HepG2 (cell line): ENCODE measurements at regions not wholly inside any gene's neighbourhood (a gene's known extent, or its start where the extent isn't known, plus 50 kb on each side); places are given as distances from the start of the nearest gene placed in this dataset.

Source experiments
- ATAC-seq: fragments of 200-7000 bp; cut with Tn5 transposase; 3 replicates; pipeline ENCODE4 v1.9.1; 2020; ENCODE audit warnings: mild to moderate bottlenecking, moderate library complexity
- BruUV-seq: library from RNA; stranded (reverse); fragments of 400-500 nt; replicated peaks from 2 replicates; lab custom pipeline; 2021; lab: Mats Ljungman, UMichigan
- CTCF ChIA-PET: fragments of 300-600 bp; formaldehyde crosslinking; extraction: SDS; loops from one replicate; lab custom pipeline; 2021; ENCODE audit warnings: low total read pairs, inconsistent platforms, low intra/inter-chr PET ratio; lab: Yijun Ruan, JAX
- POLR2A ChIA-PET: fragments of 350-600 bp; sonication (Branson Sonifier 250); formaldehyde crosslinking; loops from one replicate; lab custom pipeline; 2020; ENCODE audit warnings: antibody characterized with exemption, inconsistent platforms; lab: Yijun Ruan, JAX
- DNase-seq: peaks from one replicate; pipeline ENCODE4 v3.0.0-alpha.2; 2015; ENCODE audit warnings: low spot score
- FAIRE-seq: peaks from 3 replicates; lab custom pipeline; 2011; peaks lifted over from hg19 to GRCh38; lab: Jason Lieb, UNC
- H2AFZ ChIP-seq: one replicate; pipeline ENCODE4 v1.6.1; 2011; ENCODE audit warnings: low read length, inconsistent platforms
- H3K27ac ChIP-seq: fragments of 300-600 bp; 3 replicates; pipeline ENCODE4 v1.8.0; 2011; ENCODE audit warnings: mixed run types, mild to moderate bottlenecking, mixed read lengths, low read length, inconsistent platforms; ENCODE audit not compliant: insufficient read depth; ENCODE audit errors: extremely low read length
- H3K27me3 ChIP-seq, 2 experiments: fragments of 200-600 bp in 1 of 2; 2 replicates in 1 of 2; 3 replicates in 1 of 2; pipeline versions ENCODE4 v1.6.0 to v1.8.0; 2011; ENCODE audit warnings: low read length in 2 of 2, mild to moderate bottlenecking in 2 of 2, moderate library complexity in 2 of 2, inconsistent platforms in 1 of 2; ENCODE audit not compliant: insufficient read depth in 2 of 2, control insufficient read depth in 1 of 2
- H3K36me3 ChIP-seq, 2 experiments: fragments of 200-600 bp in 1 of 2; replicated peaks in 1 of 2; 2 replicates in 1 of 2; 3 replicates in 1 of 2; pipeline versions ENCODE4 v1.5.1 to v1.8.0; 2011; ENCODE audit warnings: low read length in 2 of 2, inconsistent platforms in 1 of 2; ENCODE audit not compliant: insufficient read depth in 2 of 2, control insufficient read depth in 1 of 2
- H3K4me1 ChIP-seq: 2 replicates; pipeline ENCODE4 v1.5.1; 2012; ENCODE audit warnings: low read length, inconsistent platforms; ENCODE audit not compliant: insufficient read depth
- H3K4me2 ChIP-seq: 2 replicates; pipeline ENCODE4 v1.6.0; 2011; ENCODE audit warnings: low read depth, low read length, inconsistent platforms
- H3K4me3 ChIP-seq, 3 experiments: fragments of 200-600 bp in 1 of 3; sonication (generic), shearing (Covaris generic) in 1 of 3; replicated peaks in 1 of 3; 2 replicates each; pipeline ENCODE4 v1.5.1; 2011 to 2016; ENCODE audit warnings: low read length in 3 of 3, inconsistent platforms in 2 of 3, low read depth in 2 of 3, mild to moderate bottlenecking in 2 of 3, control low read depth in 1 of 3, mixed read lengths in 1 of 3; ENCODE audit not compliant: insufficient read depth in 1 of 3
- H3K79me2 ChIP-seq: one replicate; pipeline ENCODE4 v1.6.1; 2011; ENCODE audit warnings: low read length, inconsistent platforms; ENCODE audit not compliant: insufficient read depth
- H3K9ac ChIP-seq: 2 replicates; pipeline ENCODE4 v1.6.0; 2011; ENCODE audit warnings: mild to moderate bottlenecking, low read depth, low read length, inconsistent platforms; ENCODE audit not compliant: insufficient read depth
- H3K9me3 ChIP-seq: 2 replicates; pipeline ENCODE4 v1.5.1; 2012; ENCODE audit warnings: mild to moderate bottlenecking, low read length
- H4K20me1 ChIP-seq: 2 replicates; pipeline ENCODE4 v1.6.0; 2011; ENCODE audit warnings: inconsistent platforms, mild to moderate bottlenecking, low read length, moderate library complexity; ENCODE audit not compliant: insufficient read depth
- ATF1 ChIP-seq: IDR thresholded peaks from 2 replicates; pipeline ENCODE4 v1.6.1; 2016; ENCODE audit warnings: mild to moderate bottlenecking, control low read depth
- CSRNP2 ChIP-seq: sonication (generic); formaldehyde crosslinking; conservative IDR thresholded peaks from 2 replicates; pipeline ENCODE4 v1.8.0; 2022; ENCODE audit warnings: low read depth, missing genetic modification reagents
- DMAP1 ChIP-seq: IDR thresholded peaks from 2 replicates; pipeline ENCODE4 v1.6.1; 2016
- IRF2 ChIP-seq: IDR thresholded peaks from 2 replicates; pipeline ENCODE4 v1.6.1; 2018; ENCODE audit warnings: missing genetic modification reagents, missing compliant biosample characterization
- NR2F2 ChIP-seq: IDR thresholded peaks from 2 replicates; pipeline ENCODE4 v1.6.1; 2012; ENCODE audit warnings: low read depth, inconsistent platforms, borderline replicate concordance
- RFX3 ChIP-seq: IDR thresholded peaks from 2 replicates; pipeline ENCODE4 v1.6.1; 2016; ENCODE audit warnings: missing biosample characterization, missing genetic modification reagents
- TBL1XR1 ChIP-seq: fragments of 150-350 bp; IDR thresholded peaks from 2 replicates; pipeline ENCODE4 v1.6.1; 2014; ENCODE audit warnings: borderline replicate concordance, low read length; ENCODE audit not compliant: partially characterized antibody
- ZNF224 ChIP-seq: sonication (generic); formaldehyde crosslinking; IDR thresholded peaks from 2 replicates; pipeline ENCODE4 v1.5.0; 2020; ENCODE audit warnings: mild to moderate bottlenecking, missing genetic modification reagents
- ZNF292 ChIP-seq: sonication (generic); formaldehyde crosslinking; IDR thresholded peaks from 2 replicates; pipeline ENCODE4 v1.8.1; 2022; ENCODE audit warnings: mild to moderate bottlenecking, low read depth, missing genetic modification reagents, borderline replicate concordance
- WGBS: methylation state at CpG from one replicate; pipeline ENCODE4 v1.1.6; 2017; ENCODE audit warnings: low lambda C conversion rate; 5-methylcytosine and 5-hydroxymethylcytosine counted together
- in situ Hi-C: cut with HindIII; loops from 2 replicates; pipeline ENCODE4 v1.10.0; 2017; ENCODE audit warnings: low pct_unique_long_range_greater_than_20kb; ENCODE audit not compliant: extremely low pct_ligation_motif_present
- intact Hi-C: fragments of 100-400 bp; cut with micrococcal nuclease; formaldehyde crosslinking; loops from one replicate; pipeline ENCODE4 v1.10.0; 2022; ENCODE audit not compliant: unreplicated experiment
- TF ChIP-seq, protein P1 (sequence below): sonication (generic); formaldehyde crosslinking; IDR thresholded peaks from 2 replicates; pipeline ENCODE4 v1.5.1; 2020; ENCODE audit warnings: mild to moderate bottlenecking, missing genetic modification reagents, borderline replicate concordance
- TF ChIP-seq, protein P2 (sequence below): sonication (generic); formaldehyde crosslinking; IDR thresholded peaks from 2 replicates; pipeline ENCODE4 v1.4.0; 2020; ENCODE audit warnings: mild to moderate bottlenecking, missing genetic modification reagents
- TF ChIP-seq, protein P3 (sequence below): sonication (generic); formaldehyde crosslinking; conservative IDR thresholded peaks from 2 replicates; pipeline ENCODE4 v1.4.0; 2020; ENCODE audit warnings: mild to moderate bottlenecking, missing genetic modification reagents, moderate library complexity

GRCh38 chrX:147781844-147782243, 129.9 kb upstream of the FMR1 start (continued):
- TF ChIP-seq TBL1XR1 (no peak), ATF1 (CRISPR knock-in tag) (no peak)

- Histone ChIP-seq H3K4me1 (no peaks in the 10 kb centered on the region), H3K36me3 (no peaks in the 10 kb centered on the region), H3K9ac (no peak overlapping the region), H3K4me3 (no peak overlapping the region), H3K27ac (no peak overlapping the region), H2AFZ (no peak overlapping the region), H4K20me1 (no peaks in the 10 kb centered on the region), H3K79me2 (no peaks in the 10 kb centered on the region), H3K27me3 (no peaks in the 10 kb centered on the region), H3K9me3 (no peaks in the 10 kb centered on the region), H3K4me2 (no peak overlapping the region)
- DNase-seq, result no peak
- intact Hi-C loops, result no loop called here
- in situ Hi-C loops, result no loop called here
- BruUV-seq, result no TSS peak
- FAIRE-seq, result no peak
- CTCF ChIA-PET, result no interaction called here
- POLR2A ChIA-PET, result no interaction called here
- no peak for ATAC-seq
- 2% methylated on average over 5 of the region's 5 CpGs for WGBS
- no peak for TF ChIP-seq IRF2 (CRISPR knock-in tag)
- TF ChIP-seq DMAP1, result no peak
- TF ChIP-seq, protein P1, sequence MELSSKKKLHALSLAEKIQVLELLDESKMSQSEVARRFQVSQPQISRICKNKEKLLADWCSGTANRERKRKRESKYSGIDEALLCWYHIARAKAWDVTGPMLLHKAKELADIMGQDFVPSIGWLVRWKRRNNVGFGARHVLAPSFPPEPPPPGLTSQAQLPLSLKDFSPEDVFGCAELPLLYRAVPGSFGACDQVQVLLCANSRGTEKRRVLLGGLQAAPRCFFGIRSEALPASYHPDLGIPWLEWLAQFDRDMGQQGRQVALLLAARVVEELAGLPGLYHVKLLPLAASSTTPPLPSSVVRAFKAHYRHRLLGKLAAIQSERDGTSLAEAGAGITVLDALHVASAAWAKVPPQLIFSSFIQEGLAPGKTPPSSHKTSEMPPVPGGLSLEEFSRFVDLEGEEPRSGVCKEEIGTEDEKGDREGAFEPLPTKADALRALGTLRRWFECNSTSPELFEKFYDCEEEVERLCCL (CRISPR knock-in tag), result no peak
- TF ChIP-seq NR2F2, result no peak
- TF ChIP-seq ZNF292 (CRISPR knock-in tag), result no peak
- TF ChIP-seq CSRNP2 (CRISPR knock-in tag), result no peak
- TF ChIP-seq, protein P2, sequence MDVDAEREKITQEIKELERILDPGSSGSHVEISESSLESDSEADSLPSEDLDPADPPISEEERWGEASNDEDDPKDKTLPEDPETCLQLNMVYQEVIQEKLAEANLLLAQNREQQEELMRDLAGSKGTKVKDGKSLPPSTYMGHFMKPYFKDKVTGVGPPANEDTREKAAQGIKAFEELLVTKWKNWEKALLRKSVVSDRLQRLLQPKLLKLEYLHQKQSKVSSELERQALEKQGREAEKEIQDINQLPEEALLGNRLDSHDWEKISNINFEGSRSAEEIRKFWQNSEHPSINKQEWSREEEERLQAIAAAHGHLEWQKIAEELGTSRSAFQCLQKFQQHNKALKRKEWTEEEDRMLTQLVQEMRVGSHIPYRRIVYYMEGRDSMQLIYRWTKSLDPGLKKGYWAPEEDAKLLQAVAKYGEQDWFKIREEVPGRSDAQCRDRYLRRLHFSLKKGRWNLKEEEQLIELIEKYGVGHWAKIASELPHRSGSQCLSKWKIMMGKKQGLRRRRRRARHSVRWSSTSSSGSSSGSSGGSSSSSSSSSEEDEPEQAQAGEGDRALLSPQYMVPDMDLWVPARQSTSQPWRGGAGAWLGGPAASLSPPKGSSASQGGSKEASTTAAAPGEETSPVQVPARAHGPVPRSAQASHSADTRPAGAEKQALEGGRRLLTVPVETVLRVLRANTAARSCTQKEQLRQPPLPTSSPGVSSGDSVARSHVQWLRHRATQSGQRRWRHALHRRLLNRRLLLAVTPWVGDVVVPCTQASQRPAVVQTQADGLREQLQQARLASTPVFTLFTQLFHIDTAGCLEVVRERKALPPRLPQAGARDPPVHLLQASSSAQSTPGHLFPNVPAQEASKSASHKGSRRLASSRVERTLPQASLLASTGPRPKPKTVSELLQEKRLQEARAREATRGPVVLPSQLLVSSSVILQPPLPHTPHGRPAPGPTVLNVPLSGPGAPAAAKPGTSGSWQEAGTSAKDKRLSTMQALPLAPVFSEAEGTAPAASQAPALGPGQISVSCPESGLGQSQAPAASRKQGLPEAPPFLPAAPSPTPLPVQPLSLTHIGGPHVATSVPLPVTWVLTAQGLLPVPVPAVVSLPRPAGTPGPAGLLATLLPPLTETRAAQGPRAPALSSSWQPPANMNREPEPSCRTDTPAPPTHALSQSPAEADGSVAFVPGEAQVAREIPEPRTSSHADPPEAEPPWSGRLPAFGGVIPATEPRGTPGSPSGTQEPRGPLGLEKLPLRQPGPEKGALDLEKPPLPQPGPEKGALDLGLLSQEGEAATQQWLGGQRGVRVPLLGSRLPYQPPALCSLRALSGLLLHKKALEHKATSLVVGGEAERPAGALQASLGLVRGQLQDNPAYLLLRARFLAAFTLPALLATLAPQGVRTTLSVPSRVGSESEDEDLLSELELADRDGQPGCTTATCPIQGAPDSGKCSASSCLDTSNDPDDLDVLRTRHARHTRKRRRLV (CRISPR knock-in tag), result no peak
- TF ChIP-seq, protein P3, sequence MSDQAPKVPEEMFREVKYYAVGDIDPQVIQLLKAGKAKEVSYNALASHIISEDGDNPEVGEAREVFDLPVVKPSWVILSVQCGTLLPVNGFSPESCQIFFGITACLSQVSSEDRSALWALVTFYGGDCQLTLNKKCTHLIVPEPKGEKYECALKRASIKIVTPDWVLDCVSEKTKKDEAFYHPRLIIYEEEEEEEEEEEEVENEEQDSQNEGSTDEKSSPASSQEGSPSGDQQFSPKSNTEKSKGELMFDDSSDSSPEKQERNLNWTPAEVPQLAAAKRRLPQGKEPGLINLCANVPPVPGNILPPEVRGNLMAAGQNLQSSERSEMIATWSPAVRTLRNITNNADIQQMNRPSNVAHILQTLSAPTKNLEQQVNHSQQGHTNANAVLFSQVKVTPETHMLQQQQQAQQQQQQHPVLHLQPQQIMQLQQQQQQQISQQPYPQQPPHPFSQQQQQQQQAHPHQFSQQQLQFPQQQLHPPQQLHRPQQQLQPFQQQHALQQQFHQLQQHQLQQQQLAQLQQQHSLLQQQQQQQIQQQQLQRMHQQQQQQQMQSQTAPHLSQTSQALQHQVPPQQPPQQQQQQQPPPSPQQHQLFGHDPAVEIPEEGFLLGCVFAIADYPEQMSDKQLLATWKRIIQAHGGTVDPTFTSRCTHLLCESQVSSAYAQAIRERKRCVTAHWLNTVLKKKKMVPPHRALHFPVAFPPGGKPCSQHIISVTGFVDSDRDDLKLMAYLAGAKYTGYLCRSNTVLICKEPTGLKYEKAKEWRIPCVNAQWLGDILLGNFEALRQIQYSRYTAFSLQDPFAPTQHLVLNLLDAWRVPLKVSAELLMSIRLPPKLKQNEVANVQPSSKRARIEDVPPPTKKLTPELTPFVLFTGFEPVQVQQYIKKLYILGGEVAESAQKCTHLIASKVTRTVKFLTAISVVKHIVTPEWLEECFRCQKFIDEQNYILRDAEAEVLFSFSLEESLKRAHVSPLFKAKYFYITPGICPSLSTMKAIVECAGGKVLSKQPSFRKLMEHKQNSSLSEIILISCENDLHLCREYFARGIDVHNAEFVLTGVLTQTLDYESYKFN (CRISPR knock-in tag), result no peak
- TF ChIP-seq ZNF224 (CRISPR knock-in tag), result no peak
- TF ChIP-seq RFX3 (CRISPR knock-in tag), result no peak
These were observed 122.9 kb upstream of the FMR1 start for GRCh38 chrX:147788641-147789350.
